ENCODE measurements at regions not wholly inside any gene's neighbourhood (a gene's known extent, or its start where the extent isn't known, plus 50 kb on each side); places are given as distances from the start of the nearest gene placed in this dataset.
"Not testable (repeated sequence)": the region's sequence is repeated elsewhere in the genome, so short reads cannot be mapped to it uniquely, and the experiment has no call there.

DNA sequence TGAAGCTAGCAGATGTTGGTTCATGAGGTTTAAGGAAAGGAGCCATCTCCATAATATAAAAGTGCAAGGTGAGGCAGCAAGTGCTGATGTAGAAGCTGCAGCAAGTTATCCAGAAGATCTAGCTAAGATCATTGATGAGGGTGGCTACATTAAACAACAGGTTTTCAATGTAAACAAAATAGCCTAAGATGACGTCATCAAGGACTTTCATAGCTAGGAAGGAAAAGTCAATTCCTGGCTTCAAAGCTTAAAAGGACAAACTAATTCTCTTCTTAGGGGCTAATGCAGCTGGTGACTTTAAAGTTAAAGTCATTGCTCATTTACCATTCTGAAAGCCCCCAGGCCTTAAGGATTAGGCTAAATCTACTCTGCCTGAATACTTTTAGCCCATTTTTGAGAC lies 141.9 kb downstream of the MID1IP1 start:
- DNase-seq = no peak

DNA sequence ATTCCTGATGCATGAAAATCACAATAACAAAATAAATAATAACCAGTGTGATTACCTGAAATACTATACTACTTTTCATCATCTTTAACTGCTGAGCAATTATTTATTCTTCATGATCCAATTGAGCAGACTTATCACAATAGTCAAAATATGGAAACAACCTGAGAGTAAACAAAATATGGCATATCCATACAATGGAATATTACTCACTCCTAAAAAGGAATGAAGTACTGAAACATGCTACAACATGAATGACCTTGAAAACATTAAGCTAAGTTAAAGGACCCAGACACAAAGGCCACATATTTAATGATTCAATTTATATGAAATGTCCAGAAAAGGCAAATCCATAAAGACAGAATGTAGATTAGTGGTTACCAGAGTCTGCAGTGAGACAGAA lies 146.8 kb downstream of the MID1IP1 start:
- no peak for DNase-seq

DNA sequence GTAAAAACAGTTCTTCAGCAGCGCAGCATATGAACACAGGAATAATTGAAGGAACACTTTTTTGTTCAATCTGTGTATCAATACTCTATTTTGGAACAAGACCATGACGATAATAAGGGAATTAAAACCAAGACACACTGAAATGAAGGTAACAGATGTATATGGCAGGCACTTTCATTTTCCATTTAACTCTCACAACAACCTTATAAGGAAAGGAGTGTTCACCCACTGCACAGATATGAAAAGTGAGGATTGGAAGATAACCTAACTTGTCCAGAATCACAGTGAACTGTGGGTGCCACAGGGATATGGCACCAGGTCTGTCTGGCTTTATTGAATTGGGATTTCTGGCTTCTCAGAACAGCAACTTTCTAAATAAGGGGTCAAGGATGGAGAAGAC lies 153.3 kb downstream of the MID1IP1 start:
- no peak for DNase-seq

DNA sequence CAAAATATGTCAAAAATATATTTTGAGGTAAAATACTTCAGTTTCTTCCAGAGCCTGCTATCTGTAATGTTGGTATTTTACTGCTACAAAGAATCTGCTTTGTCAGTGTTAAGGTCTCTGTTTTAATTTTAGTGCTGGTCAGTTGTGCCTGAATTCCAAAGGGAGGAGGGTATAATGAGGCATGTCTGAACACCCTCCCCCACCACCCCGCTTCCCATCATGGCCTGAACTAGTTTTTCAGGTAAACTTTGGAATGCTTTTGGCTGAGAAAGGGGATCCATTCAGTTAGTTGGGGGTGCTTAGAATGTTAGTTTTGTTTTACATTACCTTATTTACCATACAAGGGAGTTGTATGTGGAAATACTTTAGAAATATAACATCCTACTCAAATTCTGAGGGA lies 158.5 kb downstream of the MID1IP1 start:
- no peak for DNase-seq

DNA sequence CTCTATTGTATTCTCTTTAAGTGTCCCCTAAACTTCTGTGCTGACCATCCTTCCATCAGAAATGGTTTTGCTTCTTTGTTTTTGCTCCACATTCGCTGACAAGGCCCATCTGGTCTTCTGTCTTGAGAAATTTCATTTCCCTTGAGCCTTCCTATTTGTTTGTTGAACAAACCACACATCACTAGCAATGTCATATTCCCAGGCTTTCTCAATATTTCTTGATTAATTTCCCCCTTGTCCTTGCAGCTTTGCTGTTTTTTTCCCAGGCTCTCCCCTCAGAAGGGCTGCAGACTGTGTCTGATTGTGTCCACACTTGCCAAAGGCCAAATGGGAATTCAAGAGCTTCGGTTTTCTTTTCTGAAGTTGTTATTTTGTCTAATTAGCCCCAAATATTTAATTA lies 158.9 kb downstream of the MID1IP1 start:
- no peak for DNase-seq

DNA sequence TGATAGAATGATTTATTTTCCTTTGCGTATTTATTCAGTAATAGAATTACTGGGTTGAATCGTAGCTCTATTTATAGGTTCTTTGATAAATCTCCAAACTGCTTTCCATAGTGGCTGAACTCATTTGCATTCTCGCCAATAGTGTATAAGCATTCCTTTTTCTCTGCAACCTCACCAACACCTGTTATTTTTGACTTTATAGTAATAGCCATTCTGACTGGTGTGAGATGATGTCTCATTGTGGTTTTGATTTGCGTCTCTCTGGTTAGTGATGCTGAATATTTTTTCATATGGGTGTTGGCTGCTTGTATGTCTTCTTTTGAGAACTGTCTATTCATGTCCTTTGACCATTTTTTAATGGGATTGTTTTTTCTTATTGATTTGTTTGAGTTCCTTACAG lies 160.7 kb downstream of the MID1IP1 start:
- no peak for DNase-seq

DNA sequence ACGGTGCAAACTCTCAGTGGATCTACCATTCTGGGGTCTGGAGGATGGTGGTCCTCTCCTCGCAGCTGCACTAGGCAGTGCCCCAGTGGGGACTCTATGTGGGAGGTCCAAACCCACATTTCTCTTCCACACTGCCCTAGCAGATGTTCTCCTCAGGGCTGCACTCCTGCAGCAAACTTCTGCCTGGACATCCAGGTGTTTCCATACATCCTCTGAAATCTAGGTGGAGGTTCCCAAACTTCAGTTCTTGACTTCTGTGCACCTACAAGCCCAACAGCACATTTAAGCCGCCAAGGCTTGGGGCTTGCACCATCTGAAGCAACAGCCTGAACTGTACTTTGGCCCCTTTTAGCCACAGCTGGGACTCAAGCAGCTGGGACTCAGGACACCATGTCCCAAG lies 162.0 kb downstream of the MID1IP1 start:
- DNase-seq = not testable (repeated sequence)

DNA sequence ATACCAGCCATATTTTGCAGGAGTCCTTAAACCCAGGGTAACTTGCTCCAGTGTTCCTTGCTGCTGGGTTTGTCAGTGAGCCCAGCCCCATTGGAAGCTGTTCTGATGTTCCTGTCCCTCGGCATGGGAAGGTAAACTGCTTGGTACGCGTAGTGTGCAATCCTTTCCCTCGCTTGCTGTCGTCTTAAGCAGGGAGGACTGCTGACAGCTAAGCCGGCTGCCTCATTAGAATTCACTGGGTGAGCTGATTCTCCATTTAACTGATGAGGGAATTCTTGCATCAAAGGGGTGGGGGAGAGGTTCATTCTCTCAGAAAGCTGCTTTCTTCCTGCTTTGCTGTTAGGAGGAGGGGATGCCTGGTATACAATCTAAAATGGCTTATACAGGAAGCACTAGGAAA lies 164.6 kb downstream of the MID1IP1 start:
- no peak for DNase-seq

DNA sequence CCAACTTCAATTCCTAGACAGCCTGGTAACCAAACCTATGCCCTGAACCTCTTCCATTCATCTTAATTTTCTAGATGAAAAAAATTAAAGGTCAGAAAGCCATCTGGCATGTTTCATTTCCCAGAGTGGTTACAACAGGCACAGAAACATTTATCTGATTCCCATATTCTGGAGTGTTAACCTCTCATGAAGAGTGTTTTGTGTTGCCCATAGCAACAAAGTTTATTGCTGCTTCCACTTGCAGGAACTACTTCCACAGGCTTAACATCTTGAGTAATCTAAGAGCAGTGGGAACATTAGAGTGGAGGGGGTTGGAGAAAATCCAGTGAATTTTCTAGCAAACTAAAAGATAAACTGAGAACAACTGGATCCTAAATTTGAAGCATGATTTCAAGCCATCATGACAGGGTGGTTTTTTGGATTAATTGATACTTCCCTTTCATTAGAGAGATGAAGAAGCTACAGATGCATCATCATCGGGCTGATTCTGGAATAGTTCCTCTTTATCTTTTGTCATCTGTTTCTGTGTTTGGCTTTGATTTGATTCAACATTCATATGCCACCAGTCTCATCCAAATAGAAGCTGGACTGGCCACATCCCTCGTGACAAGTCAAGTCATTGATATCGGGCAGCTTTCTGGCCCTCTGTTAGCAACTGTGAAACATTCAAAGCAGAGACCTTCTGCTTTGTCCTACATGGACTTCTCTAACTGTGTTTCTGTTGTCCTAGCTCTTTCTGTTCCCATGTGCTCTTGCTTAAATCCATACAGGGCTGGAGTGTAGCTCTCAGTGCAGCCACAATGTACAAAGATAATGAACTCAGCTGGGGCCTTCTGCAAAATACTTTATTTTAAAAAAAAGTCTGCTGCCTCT lies 167.3 kb downstream of the MID1IP1 start:
- DNase-seq = no peak

DNA sequence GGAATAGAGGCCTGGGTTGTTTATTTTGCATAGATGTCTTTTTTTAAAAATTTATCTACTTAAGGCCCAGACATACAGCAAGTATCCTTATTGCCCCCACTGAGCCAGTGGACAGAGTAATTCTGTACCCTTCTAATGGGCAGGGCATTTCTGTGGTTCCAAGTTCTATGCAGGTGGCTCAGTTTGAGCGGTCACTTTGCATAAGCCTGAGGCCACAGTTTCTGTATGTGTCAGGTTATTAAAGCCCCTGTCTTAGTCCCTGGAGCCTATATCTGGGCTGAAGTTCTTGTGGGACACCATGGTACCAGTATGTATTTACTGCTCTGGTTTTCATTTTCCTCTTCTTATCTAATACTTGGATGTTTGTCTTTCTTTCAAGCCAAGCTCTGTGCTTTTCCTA lies 168.8 kb downstream of the MID1IP1 start:
- no peak for DNase-seq

DNA sequence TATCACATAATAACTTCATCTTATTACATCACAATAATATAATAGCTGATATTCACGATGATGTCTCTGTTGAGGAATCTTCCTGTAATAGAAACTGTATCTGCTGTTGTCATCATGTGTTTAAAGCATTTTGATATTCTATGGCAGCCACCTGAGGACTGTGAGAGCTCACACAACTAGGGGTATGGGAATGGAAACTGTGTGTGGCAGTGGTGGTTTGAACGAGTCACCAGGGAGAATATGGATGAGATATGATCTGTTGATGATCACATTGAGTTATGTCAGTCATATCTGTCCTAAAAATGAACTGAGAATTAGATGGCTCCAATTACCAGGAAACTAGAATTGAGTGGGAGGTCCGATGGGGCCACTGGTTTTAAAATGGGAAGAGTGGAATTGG lies 169.6 kb downstream of the MID1IP1 start:
- peak; percentile 47 for DNase-seq

DNA sequence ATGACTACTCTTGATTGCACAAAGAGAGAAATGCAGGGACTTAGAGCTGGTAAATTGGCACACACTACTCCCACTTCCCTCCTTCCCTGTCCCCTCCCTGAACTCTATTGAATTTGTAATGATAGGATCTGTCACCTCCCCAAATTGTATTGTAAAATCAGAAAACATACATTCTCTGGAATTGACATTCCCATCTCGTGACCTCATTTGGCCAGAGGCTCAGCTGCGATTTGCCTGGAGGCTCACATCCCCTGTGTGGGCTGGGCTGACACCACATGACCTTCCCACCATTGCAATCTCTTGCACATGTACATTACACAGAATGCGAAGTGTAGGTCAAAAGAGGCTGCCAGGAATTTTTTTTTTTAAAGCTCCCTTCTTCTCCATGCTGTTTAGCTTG lies 172.1 kb downstream of the MID1IP1 start:
- DNase-seq = no peak

DNA sequence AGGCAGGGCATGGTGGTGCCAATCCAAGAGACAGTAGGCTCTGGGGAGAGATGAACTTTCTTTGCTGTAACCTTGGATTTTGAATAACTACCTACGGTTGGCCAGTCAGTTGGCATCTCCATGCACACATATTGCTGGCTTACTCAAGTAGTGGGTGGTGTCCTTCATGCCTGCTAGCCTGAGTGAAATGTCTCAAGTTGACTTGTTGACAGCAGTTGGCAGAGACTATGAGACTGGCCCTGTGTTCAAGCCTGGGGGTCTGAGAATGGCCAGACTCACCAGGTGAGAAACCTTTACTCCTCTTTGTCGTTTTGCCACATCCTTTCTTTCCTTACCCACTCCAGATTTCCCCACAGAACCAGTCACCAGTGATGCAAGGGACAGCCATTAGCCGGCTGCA lies 173.3 kb downstream of the MID1IP1 start:
- DNase-seq = no peak

DNA sequence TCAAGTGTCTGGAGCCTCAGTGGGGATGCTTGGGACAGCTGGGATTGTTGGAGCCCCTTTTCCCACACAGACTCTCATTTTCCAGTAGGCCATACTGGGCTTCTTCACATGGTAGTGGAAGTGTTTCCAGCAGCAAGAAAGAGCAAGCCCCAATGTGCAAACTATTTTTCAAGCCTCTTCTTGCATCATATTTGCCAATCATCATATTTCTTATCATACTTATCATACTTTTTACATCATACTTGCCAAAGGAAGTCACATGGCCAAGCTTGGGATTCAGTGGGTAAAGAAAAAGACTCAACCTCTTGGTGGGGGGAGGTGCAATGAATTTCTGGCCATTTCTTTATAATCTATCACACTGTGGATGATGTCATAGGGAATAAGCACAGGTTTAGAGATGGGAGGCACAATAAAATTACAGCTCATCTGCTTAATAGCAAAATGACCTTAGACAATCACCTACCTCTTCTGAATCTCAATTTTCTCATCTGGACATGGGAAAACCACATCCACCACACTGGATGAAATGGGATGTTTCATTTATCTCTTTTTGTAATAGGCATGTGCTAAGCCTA lies 174.2 kb downstream of the MID1IP1 start:
- DNase-seq = no peak

DNA sequence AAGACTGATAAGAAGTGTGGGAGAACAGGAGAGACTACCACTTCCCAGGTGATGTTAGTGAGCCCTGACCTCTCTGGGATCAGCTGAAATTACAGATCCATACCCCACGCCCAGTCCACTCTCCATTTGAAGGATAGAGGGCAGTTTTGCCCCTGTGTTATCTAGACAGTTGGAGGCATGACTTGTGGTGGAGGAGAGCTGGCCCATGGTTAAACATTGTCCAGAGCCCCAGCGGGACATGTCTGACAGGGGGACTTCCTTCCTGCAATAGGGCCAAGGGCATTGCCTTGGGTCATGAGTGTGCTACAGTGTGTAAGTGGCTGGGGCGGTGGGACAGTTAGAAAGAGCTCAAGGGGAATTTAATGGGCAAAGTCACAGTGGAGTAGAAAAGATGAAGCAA lies 181.1 kb downstream of the MID1IP1 start:
- DNase-seq = no peak

DNA sequence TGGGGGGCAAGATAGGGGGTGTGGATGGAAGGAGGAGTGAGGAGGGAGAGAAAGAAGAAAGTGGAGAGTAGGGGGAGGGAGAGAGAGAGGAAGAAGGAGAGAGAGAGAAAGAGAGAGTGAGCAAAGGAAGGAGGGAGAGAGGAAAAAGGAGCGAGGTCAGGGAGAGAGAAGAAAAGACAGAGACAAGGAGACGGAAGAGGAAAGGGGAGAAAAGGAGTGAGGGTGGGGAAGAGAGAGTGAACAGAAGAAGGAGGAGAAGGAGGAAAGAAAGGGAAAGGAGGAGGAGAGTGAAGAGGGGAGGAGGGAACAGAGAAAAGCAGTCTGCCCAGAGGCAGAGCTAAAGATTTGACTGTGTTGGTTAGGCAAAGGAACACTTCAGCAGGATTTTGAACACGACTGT lies 181.6 kb downstream of the MID1IP1 start:
- DNase-seq = no peak

DNA sequence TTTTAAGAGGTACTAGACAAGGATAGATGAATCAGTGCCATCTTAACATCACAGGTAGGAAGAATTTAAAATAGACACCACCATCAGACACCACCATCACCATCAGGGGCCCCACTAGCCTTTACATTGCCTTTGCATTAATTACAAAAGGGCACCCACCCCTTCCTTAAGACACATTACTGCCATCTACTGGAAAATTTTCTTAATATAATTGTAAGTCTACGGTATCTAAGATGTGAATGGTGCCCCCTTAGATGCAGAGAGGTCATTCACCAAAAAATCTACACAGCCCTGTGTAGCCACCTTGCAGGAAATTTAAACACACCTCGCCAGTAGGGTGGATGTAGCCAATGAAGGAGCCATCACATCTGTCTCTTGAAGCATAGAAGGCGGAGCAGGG lies 184.1 kb downstream of the MID1IP1 start:
- DNase-seq = no peak

DNA sequence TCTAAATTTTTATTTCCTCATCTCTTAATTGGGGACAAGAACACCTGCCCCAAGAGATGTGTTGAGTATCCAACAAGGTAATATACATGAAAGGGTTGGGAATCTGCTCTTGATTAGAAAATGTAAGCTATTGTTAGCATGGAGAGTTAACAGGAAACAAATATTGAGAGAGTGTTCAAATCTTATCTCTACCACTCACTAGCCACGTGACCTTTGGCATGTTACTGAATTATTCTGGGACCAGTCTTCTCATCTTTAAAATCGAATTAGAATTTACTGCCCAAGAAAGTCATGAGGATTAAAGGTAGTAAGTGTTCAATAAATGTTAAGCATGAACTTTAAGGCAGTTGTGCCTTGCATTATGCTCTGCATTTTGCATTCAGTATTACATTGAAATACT lies 184.7 kb downstream of the MID1IP1 start:
- no peak for DNase-seq

DNA sequence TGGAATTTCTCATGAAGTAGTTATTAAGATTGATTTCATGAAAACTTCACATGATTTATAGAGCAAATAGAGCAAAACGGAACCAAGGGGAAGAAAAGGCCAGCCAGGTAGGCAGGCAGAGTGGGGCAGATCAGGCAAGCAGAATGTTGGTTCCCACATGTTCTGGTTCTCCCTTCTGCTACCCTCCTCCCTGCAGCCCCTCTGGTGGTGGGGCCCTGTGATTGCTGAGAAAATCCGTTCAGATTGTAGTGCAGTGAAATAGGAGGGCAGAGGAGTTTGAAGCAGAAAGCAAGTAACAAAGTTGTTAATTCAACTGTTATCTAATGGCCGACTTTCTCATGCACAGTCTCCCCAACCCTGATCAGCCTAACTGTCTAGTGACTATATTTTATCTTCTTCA lies 185.3 kb downstream of the MID1IP1 start:
- no peak for DNase-seq

DNA sequence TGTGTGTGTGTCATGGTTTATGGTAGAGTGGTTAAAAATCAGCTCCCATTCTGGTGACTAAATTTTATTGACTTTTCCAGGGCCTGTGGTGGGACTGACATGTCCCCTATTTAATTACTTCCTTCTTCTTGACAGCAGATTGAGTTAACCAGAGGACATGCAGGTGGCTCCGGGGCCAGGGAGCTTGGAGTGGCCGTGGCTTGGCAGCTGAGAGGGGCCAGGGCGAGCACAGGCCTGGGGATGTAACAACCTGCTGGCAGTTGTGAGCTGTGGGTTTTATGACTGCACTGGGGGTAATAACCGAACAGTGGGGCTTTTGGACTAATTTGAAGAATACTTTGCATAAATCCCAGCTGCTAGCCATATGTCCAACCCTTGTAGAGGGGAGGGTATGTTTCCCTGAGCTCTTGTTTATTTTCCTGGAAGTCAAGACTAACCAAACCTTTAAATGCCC lies 186.0 kb downstream of the MID1IP1 start:
- DNase-seq = no peak

DNA sequence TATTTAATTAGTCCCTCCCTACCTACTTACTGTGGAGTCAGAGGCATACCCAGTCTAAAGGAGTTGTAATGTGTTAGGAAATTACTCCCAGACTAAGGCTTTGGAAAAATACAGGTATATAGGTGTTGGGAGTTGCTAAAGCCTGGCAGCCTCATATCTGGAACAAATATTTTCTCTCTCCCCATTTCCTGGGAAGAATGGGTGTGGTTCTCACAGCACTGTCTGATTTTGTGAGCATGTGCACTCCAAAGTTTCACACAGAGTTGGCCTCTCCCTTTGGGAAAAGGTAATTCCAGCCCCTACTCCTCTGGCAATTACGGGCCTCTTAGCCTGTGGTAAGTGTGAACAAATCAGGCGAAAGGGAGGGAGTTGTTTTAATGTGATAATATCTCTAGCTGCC lies 187.0 kb downstream of the MID1IP1 start:
- DNase-seq = no peak

DNA sequence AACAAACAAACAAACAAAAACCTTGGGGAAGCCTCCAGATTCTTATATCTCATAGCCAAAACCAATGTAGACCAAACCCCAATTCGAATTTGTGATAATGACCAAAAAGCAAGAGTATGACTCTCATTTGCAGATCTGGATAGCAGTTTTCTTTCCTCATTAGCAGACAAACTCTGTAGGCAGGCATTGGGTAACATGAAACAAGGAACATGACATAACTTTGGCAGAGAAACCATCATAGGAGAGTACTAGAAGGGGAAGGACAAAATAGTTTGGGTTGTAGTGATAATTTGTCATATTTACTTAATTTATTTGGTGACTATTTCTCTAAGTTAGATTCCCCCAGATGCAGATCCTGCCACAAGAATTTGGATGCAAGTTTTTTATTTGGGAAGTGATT lies 187.8 kb downstream of the MID1IP1 start:
- DNase-seq = no peak

DNA sequence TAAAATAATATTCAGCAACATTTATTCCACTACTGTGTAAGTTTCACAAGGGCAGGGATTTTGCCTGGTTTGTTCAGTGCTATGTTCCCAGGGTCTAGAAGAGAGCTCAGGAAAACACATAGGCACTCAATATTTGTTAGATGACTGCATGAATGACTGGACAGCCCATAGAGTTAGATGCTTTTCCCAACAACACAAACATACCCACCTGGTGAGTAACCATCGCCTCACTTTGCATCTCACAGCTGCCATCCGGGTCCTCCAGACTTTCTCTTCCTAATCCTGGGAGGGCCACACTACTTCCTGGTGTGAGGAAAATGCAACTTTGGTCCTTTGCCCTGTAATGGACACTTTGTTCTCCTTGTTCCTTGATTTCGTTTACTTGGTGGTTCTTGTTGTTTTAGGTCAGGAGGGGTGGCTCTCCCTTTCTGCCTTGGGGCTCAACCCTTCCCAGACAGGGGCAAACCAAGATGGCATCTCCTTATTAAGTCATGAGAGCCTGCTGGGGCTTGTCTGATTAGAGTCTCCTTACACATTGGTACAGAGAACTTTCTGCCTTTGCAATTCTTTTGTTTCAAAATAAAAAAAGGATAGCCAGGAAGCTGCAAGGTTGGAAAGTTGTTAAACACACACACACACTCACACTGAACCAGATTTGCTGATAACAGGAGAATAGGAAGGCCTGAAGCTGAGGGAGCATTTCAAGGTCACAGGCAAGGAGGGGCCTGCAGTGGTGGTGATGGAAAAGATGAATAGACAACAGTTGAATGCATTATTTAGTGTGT lies 190.6 kb downstream of the MID1IP1 start:
- no peak for DNase-seq
